Upper lobe of left lung (tissue), 6 donors: ENCODE measurements at regions not wholly inside any gene's neighbourhood (a gene's known extent, or its start where the extent isn't known, plus 50 kb on each side); places are given as distances from the start of the nearest gene placed in this dataset.

Experiments used
- ATAC-seq, 2 donors: fragments of 200-7000 bp; cut with Tn5 transposase; one replicate each; pipeline ENCODE4 v1.9.1; 2022; ENCODE audit warnings: mild to moderate bottlenecking in 2 of 2, moderate library complexity in 2 of 2; ENCODE audit not compliant: low FRiP score in 2 of 2
- DNase-seq, 2 donors: peaks; one replicate each; pipeline ENCODE4 v3.0.0-alpha.2; 2019 to 2020
- H3K27ac ChIP-seq, 4 donors: fragments of 200-600 bp; sonication (generic); one replicate each; pipeline ENCODE4 v1.5.1; 2016 to 2019
- H3K27me3 ChIP-seq, 4 donors: fragments of 200-600 bp; sonication (generic); one replicate each; pipeline ENCODE4 v1.5.1; 2017 to 2019
- H3K36me3 ChIP-seq, 4 donors: fragments of 200-600 bp; sonication (generic); one replicate each; pipeline ENCODE4 v1.5.1; 2016 to 2019
- H3K4me1 ChIP-seq, 4 donors: fragments of 200-600 bp; sonication (generic); one replicate each; pipeline ENCODE4 v1.5.1; 2018 to 2019
- H3K4me3 ChIP-seq, 4 donors: fragments of 200-600 bp; sonication (generic); one replicate each; pipeline ENCODE4 v1.5.1; 2017 to 2019; ENCODE audit warnings: mild to moderate bottlenecking in 2 of 4, moderate library complexity in 1 of 4
- H3K9me3 ChIP-seq, 4 donors: fragments of 200-600 bp; sonication (generic); one replicate each; pipeline ENCODE4 v1.5.1; 2018 to 2019
- EP300 ChIP-seq, 4 donors: sonication (generic); formaldehyde crosslinking; IDR thresholded peaks; one replicate each; pipeline ENCODE4 v1.5.1; 2017; ENCODE audit warnings: antibody characterized with exemption in 4 of 4, control low read depth in 2 of 4
- POLR2A ChIP-seq, 4 donors: fragments of 450-650 bp; IDR thresholded peaks; one replicate each; pipeline ENCODE4 v1.5.1; 2016 to 2017; ENCODE audit warnings: antibody characterized with exemption in 4 of 4, mild to moderate bottlenecking in 2 of 4
- POLR2AphosphoS5 ChIP-seq, 2 donors: sonication (generic); formaldehyde crosslinking; IDR thresholded peaks; one replicate each; pipeline ENCODE4 v1.5.1; 2017; ENCODE audit warnings: antibody characterized with exemption in 2 of 2
- WGBS, 2 donors: methylation state at CpG; one replicate each; pipeline ENCODE4 v1.1.5; 2017 to 2018; 5-methylcytosine and 5-hydroxymethylcytosine counted together
- TF ChIP-seq, protein P1 (sequence below), 6 experiments: fragments of 450-650 bp in 4 of 6; fragments of 200-600 bp in 2 of 6; sonication (generic) in 2 of 6; IDR thresholded peaks; one replicate each; pipeline ENCODE4 v1.5.1; 2016 to 2019; ENCODE audit warnings: antibody characterized with exemption in 6 of 6
- donor health status: DM: no; HTN: no; CAD: no; lungs with moderate emphysema.
- donor health status: DM: no; HTN: yes; CAD: no; lungs with severe emphysema.

DNA sequence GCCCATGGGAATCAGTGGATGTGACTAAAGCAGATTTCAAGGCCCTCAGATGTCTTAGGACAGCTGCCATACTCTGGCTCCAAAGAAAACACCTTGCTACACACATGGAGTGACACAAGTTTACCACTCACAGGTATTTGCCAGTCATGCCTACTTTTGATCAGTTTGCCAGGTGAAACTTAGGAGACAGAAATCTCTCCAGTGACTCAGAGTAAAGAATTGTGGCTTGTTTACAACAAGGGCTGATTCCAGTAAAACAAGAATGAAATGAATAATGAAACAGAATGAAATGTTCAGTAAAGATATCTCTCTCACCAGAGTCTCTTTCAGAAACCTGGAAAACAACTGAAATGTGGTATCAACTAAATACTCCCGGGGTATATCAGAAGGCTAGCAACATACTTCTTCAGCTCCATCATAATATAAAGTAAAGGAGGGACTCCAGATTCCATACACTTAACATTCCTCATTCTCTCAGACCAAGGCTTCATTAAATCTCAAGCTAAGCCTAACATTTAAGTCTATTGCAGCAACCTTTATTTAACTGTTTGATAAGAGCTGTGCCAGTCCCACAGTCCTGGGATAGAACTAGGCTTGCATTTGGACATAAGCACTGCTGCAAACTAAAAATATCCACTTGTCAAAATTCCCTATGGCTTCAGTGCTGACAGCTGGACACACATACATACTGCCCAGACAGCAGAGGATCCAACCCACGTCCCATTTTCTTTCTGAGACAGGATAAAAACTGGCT is 143.3 kb downstream of the SIPA1L2 start:
- no peak overlapping the region for H3K4me3 ChIP-seq
- DNase-seq (no peak), ATAC-seq (no peak)
- TF ChIP-seq, protein P1, sequence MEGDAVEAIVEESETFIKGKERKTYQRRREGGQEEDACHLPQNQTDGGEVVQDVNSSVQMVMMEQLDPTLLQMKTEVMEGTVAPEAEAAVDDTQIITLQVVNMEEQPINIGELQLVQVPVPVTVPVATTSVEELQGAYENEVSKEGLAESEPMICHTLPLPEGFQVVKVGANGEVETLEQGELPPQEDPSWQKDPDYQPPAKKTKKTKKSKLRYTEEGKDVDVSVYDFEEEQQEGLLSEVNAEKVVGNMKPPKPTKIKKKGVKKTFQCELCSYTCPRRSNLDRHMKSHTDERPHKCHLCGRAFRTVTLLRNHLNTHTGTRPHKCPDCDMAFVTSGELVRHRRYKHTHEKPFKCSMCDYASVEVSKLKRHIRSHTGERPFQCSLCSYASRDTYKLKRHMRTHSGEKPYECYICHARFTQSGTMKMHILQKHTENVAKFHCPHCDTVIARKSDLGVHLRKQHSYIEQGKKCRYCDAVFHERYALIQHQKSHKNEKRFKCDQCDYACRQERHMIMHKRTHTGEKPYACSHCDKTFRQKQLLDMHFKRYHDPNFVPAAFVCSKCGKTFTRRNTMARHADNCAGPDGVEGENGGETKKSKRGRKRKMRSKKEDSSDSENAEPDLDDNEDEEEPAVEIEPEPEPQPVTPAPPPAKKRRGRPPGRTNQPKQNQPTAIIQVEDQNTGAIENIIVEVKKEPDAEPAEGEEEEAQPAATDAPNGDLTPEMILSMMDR (IDR thresholded peaks at IDR 0.05), result no peak
- TF ChIP-seq POLR2A (IDR thresholded peaks at IDR 0.05) (no peak), EP300 (IDR thresholded peaks at IDR 0.05) (no peak), POLR2AphosphoS5 (IDR thresholded peaks at IDR 0.05) (no peak)
- H3K27me3 ChIP-seq, result no peaks in the 10 kb centered on the region
- WGBS, 2 donors, result 68 to 72% methylated on average over 2 of the region's 2 CpGs
- H3K9me3 ChIP-seq, result no peaks in the 10 kb centered on the region
- peak overlapping the region in 1 of 4 donors; percentile 14 for H3K27ac ChIP-seq
- peaks cover 0 to 2% (median 0%) of the 10 kb centered on the region in 4 donors for H3K4me1 ChIP-seq
- peaks cover 0 to 32% (median 8%) of the 10 kb centered on the region in 4 donors for H3K36me3 ChIP-seq

DNA sequence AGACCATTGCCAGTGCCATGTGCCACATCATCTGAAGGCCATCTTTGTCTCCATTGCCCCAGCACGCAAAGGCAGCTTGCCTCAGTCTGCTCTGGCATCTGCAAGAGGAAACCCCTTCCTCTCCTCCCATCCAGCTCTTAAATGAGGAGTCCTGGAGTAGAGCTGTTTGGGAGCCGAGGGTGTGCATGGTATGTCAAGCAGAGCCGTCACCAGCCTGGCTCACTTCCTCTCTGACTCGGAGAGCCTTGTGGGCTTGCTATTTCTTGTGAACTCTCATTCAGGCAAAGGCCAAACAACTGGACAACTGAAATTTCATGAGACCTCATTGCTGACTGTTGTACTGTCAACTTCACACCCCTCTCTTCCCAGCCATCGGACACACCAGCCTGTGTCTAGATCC is 143.9 kb downstream of the SIPA1L2 start:
- no peak for TF ChIP-seq POLR2AphosphoS5 (IDR thresholded peaks at IDR 0.05)
- no peak for TF ChIP-seq POLR2A (IDR thresholded peaks at IDR 0.05)
- no peak for TF ChIP-seq EP300 (IDR thresholded peaks at IDR 0.05)
- TF ChIP-seq, protein P1 (IDR thresholded peaks at IDR 0.05), result no peak
- Histone ChIP-seq H3K27ac (no peak overlapping the region), H3K27me3 (no peaks in the 10 kb centered on the region), H3K4me1 (peaks cover 0 to 2% (median 0%) of the 10 kb centered on the region in 4 donors), H3K9me3 (no peaks in the 10 kb centered on the region), H3K36me3 (peaks cover 0 to 31% (median 8%) of the 10 kb centered on the region in 4 donors), H3K4me3 (no peak overlapping the region)
- ATAC-seq (no peak), DNase-seq (no peak)
- WGBS, 2 donors, result 86% methylated on average over 5 of the region's 5 CpGs

DNA sequence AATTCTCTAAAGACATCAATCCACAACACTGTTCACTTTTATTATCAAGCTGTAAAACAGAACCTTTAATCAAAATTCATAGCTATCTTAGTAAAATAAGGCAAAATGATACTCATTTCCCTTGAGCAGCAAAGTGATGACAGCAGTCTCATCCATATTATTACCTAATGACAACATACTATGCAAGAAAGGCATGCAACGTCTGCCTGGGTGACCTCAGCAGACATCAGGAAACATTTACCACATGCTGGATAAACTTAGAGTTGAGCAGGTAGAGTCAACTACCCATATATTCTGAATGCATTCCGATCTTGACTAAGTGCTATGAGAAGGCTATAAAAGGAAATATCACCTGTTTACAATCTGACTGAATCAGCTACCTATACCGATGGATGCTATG is 145.1 kb downstream of the SIPA1L2 start:
- Histone ChIP-seq H3K9me3 (no peaks in the 10 kb centered on the region), H3K27me3 (no peaks in the 10 kb centered on the region), H3K4me1 (peaks cover 0 to 2% (median 0%) of the 10 kb centered on the region in 4 donors), H3K27ac (no peak overlapping the region), H3K36me3 (peaks cover 0 to 19% (median 6%) of the 10 kb centered on the region in 4 donors), H3K4me3 (no peak overlapping the region)
- no peak for ATAC-seq
- no peak for TF ChIP-seq EP300 (IDR thresholded peaks at IDR 0.05)
- TF ChIP-seq POLR2AphosphoS5 (IDR thresholded peaks at IDR 0.05), result no peak
- no peak for TF ChIP-seq POLR2A (IDR thresholded peaks at IDR 0.05)
- TF ChIP-seq, protein P1 (IDR thresholded peaks at IDR 0.05), result no peak
- DNase-seq, result no peak
- WGBS, 2 donors, result 62 to 80% methylated on average over 3 of the region's 3 CpGs

DNA sequence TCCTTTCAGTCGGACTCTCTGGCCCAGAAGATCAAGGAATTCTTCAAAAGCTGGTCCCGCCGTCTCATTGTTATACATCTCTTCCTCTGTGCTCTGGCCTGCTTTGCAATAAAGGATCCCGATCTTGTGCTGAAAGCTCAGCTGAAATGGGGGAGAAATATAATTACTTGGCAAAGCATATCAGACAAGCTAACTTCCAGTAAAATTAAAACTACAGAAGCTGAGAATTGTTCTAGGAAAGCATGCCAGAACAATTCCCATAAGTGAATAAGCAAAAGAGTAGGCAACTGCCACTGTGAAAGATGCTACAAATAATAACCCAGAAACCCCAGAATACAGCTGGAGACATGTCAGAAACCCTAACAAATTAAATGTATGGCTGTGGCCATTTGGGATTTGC is 146.1 kb downstream of the SIPA1L2 start:
- TF ChIP-seq POLR2A (IDR thresholded peaks at IDR 0.05), result no peak
- TF ChIP-seq, protein P1 (IDR thresholded peaks at IDR 0.05), result no peak
- TF ChIP-seq EP300 (IDR thresholded peaks at IDR 0.05), result no peak
- TF ChIP-seq POLR2AphosphoS5 (IDR thresholded peaks at IDR 0.05), result no peak
- DNase-seq (no peak), ATAC-seq (no peak)
- WGBS, 2 donors, result 85 to 90% methylated on average over 4 of the region's 4 CpGs
- Histone ChIP-seq H3K27ac (no peak overlapping the region), H3K9me3 (no peaks in the 10 kb centered on the region), H3K4me1 (peaks cover 0 to 2% (median 0%) of the 10 kb centered on the region in 4 donors), H3K36me3 (peaks cover 0 to 19% (median 6%) of the 10 kb centered on the region in 4 donors), H3K4me3 (no peak overlapping the region), H3K27me3 (no peaks in the 10 kb centered on the region)

DNA sequence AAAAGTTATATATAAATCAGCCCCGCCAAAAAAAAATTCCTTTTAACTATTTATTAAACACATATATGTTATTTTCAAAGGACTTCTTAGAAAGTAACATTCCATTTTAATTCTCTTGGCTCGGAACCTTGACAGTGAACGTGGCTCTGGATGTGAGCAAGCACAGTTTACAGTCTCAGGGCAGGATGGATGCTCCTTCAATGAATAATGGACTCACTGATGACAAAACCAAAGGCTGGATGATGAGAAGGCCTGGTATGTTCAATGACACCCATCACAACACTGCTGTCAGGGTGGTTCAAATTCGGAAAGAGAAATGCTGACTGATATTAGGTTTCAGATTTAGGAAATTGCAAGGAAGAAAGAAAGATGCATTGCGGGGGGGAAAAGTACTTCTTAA is 148.8 kb downstream of the SIPA1L2 start:
- no peaks in the 10 kb centered on the region for H3K9me3 ChIP-seq
- H3K4me3 ChIP-seq, result no peak overlapping the region
- DNase-seq (no peak), ATAC-seq (no peak)
- no peaks in the 10 kb centered on the region for H3K4me1 ChIP-seq
- no peaks in the 10 kb centered on the region for H3K27me3 ChIP-seq
- peaks cover 0 to 19% (median 6%) of the 10 kb centered on the region in 4 donors for H3K36me3 ChIP-seq
- TF ChIP-seq POLR2AphosphoS5 (IDR thresholded peaks at IDR 0.05), result no peak
- TF ChIP-seq EP300 (IDR thresholded peaks at IDR 0.05), result no peak
- no peak for TF ChIP-seq POLR2A (IDR thresholded peaks at IDR 0.05)
- TF ChIP-seq, protein P1 (IDR thresholded peaks at IDR 0.05), result no peak
- 93 to 95% methylated on average over 5 of the region's 5 CpGs for WGBS, 2 donors
- no peak overlapping the region for H3K27ac ChIP-seq
